ENCODE measurements at regions not wholly inside any gene's neighbourhood (a gene's known extent, or its start where the extent isn't known, plus 50 kb on each side); places are given as distances from the start of the nearest gene placed in this dataset.
A peak's percentile ranks its signal among the peaks of the same experiment; 100 is the strongest.

DNA sequence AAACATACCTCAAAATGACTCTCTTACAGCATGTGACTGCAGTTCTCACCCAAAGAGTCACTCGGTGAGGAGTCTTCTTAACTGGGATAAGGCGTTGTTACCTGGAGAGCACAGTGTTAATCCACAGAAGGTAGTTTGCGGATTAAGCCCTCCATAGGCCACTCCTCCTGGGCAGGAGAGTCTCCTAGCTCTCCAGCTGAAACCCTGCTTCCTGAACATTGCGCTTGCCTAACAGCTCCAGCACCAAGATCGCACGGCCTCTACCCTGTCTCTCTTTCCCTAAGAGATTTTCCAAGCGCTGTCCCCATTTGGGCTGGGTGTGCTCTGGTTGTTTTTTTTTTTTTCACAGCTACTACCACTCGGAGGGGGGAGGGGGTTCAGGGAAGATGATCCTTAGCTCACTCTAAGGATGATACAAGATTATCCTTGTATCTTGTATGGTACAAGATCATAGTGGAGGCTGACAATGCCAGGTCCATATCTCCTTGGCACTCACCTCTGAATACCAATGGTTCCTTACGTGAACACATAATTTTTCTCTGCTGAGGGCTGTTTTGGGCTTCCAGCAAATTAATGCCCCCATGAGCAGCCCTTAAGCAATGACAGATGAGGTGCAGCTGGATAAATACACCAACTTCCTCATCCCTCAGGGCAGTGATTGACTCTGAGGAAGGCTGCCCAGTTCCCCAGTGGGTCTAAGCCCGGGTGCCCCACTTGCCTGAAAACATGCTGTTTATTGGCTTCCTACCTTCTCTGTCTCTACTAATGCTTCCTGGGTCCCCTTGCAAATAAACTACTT, 185.2 kb upstream of the TSC22D2 start:
- TF ChIP-seq, protein P1, sequence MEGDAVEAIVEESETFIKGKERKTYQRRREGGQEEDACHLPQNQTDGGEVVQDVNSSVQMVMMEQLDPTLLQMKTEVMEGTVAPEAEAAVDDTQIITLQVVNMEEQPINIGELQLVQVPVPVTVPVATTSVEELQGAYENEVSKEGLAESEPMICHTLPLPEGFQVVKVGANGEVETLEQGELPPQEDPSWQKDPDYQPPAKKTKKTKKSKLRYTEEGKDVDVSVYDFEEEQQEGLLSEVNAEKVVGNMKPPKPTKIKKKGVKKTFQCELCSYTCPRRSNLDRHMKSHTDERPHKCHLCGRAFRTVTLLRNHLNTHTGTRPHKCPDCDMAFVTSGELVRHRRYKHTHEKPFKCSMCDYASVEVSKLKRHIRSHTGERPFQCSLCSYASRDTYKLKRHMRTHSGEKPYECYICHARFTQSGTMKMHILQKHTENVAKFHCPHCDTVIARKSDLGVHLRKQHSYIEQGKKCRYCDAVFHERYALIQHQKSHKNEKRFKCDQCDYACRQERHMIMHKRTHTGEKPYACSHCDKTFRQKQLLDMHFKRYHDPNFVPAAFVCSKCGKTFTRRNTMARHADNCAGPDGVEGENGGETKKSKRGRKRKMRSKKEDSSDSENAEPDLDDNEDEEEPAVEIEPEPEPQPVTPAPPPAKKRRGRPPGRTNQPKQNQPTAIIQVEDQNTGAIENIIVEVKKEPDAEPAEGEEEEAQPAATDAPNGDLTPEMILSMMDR (IDR thresholded peaks at IDR 0.05) = no peak
- peaks cover 10 to 19% of the 10 kb centered on the region in 2 donors for H3K4me1 ChIP-seq (ENCODE audit: control insufficient read depth in 1 of 2, low read depth in 2 of 2)
- no peaks in the 10 kb centered on the region for H3K9me3 ChIP-seq
- H3K27ac ChIP-seq = no peak overlapping the region
- ATAC-seq (ENCODE audit: insufficient number of reproducible peaks, low FRiP score, low read depth) (no peak), DNase-seq (ENCODE audit: low spot score) (no peak)
- no peaks in the 10 kb centered on the region for H3K27me3 ChIP-seq (replicated peaks; ENCODE audit: insufficient read depth)
- no peak overlapping the region for H3K4me3 ChIP-seq
- H3K36me3 ChIP-seq = no peaks in the 10 kb centered on the region

DNA sequence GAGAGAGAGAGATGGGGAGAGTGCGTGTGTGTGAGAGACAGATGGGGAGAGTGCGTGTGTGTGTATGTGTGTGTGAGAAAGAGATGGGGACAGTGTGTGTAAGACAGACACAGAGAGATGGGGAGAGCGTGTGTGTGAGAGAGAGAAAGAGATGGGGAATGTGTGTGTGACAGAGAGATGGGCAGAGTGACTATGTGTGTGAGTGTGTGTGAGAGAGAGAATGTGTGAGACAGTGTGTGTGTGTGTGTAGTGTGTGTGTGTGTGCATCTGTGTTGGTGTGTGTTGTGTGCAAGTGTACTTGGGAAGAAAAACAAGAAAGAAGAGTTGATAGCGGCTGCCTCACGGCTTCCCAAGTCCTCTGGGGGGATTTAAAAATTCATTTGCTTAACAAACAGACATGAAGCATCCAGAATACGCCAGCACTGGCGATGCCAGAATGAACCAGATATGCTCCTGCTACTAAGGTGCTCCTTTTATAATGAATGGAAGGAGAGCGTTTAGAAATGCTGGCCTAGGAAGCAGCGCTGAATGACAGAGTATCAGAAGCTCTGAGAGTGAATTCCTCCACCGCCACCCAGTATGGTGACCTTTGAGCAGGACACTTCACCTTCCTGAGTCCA, 186.1 kb upstream of the TSC22D2 start:
- Histone ChIP-seq H3K27ac (no peak overlapping the region), H3K36me3 (no peaks in the 10 kb centered on the region), H3K9me3 (no peaks in the 10 kb centered on the region), H3K27me3 (replicated peaks; ENCODE audit: insufficient read depth) (no peaks in the 10 kb centered on the region), H3K4me3 (no peak overlapping the region), H3K4me1 (ENCODE audit: control insufficient read depth in 1 of 2, low read depth in 2 of 2) (peaks cover 10 to 20% of the 10 kb centered on the region in 2 donors)
- ATAC-seq (ENCODE audit: insufficient number of reproducible peaks, low FRiP score, low read depth) (no peak), DNase-seq (ENCODE audit: low spot score) (no peak)
- TF ChIP-seq, protein P1 (IDR thresholded peaks at IDR 0.05) = no peak

DNA sequence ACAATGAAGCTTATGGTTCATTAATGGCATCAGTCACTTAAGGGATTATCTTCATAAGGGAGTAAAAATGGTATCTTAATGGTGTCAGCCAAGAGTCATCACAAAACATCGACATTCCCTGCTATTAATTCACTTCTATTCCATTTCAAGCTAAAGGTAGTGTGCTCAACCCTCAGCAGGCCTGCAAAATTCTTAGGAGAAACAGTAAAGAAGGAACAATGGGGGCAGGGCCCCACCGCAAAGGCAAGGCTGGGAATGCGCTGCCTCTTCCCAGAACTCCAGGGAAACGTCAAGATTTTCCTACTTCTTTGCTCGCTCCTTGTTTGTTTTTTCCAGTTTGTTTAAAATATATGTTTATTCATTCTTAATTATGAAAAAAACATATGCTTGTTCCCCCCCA, 187.3 kb upstream of the TSC22D2 start:
- DNase-seq (ENCODE audit: low spot score) (no peak), ATAC-seq (ENCODE audit: insufficient number of reproducible peaks, low FRiP score, low read depth) (no peak)
- H3K36me3 ChIP-seq = no peaks in the 10 kb centered on the region
- peaks cover 10 to 26% of the 10 kb centered on the region in 2 donors for H3K4me1 ChIP-seq (ENCODE audit: control insufficient read depth in 1 of 2, low read depth in 2 of 2)
- no peaks in the 10 kb centered on the region for H3K27me3 ChIP-seq (replicated peaks; ENCODE audit: insufficient read depth)
- no peaks in the 10 kb centered on the region for H3K9me3 ChIP-seq
- H3K27ac ChIP-seq = no peak overlapping the region
- peak overlapping the region; percentile 62 for H3K4me3 ChIP-seq
- TF ChIP-seq, protein P1 (IDR thresholded peaks at IDR 0.05) = no peak

DNA sequence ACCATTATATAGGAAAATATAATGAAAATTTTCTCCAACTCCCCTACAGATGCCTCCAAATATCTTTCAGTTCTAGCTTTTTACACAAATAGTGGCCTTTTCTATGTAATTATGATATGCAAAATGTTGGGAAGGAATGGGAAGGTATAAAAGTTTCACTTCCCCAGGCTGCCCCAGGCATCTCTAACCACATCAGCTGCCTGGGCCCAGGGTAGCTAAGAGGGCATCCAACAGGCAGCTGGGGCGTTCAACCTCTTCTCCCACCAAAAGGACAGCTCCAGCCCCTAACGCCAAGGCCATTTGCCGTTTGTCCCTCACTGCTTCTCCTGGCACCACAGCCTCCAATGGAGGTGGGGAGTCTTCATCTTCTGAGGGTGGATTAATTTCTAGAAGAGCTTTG, 188.1 kb upstream of the TSC22D2 start:
- TF ChIP-seq, protein P1 (IDR thresholded peaks at IDR 0.05) = no peak
- no peaks in the 10 kb centered on the region for H3K36me3 ChIP-seq
- no peak overlapping the region for H3K4me3 ChIP-seq
- peaks cover 14 to 31% of the 10 kb centered on the region in 2 donors for H3K4me1 ChIP-seq (ENCODE audit: control insufficient read depth in 1 of 2, low read depth in 2 of 2)
- no peaks in the 10 kb centered on the region for H3K27me3 ChIP-seq (replicated peaks; ENCODE audit: insufficient read depth)
- DNase-seq (ENCODE audit: low spot score) (no peak), ATAC-seq (ENCODE audit: insufficient number of reproducible peaks, low FRiP score, low read depth) (no peak)
- H3K27ac ChIP-seq = no peak overlapping the region
- H3K9me3 ChIP-seq = no peaks in the 10 kb centered on the region

DNA sequence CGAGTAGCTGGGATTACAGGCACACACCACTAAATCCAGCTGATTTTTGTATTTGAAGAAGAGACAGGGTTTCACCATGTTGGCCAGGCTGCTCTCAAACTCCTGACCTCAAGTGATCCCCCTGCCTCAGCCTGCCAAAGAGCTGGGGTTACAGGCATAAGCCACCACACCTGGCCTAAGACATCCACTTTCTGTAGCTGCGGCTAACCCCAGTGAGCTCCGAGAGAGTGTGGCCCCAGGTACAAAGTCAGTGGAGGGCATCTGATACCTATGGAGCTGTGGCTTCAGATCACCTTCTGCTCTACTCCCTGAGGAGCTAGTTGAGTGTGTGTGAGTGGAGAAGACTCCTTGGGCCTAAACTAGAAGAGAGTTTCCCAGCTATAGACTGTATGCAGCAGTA, 189.3 kb upstream of the TSC22D2 start:
- TF ChIP-seq, protein P1 (IDR thresholded peaks at IDR 0.05) = no peak
- H3K27ac ChIP-seq = no peak overlapping the region
- ATAC-seq (ENCODE audit: insufficient number of reproducible peaks, low FRiP score, low read depth) (no peak), DNase-seq (ENCODE audit: low spot score) (no peak)
- no peaks in the 10 kb centered on the region for H3K36me3 ChIP-seq
- H3K27me3 ChIP-seq (replicated peaks; ENCODE audit: insufficient read depth) = no peaks in the 10 kb centered on the region
- H3K4me1 ChIP-seq (ENCODE audit: control insufficient read depth in 1 of 2, low read depth in 2 of 2) = peaks cover 14 to 32% of the 10 kb centered on the region in 2 donors
- no peaks in the 10 kb centered on the region for H3K9me3 ChIP-seq
- H3K4me3 ChIP-seq = no peak overlapping the region
